OCI-LY7 (cell line): ENCODE measurements at regions not wholly inside any gene's neighbourhood (a gene's known extent, or its start where the extent isn't known, plus 50 kb on each side); places are given as distances from the start of the nearest gene placed in this dataset.

Experiments
- BruUV-seq: library from RNA; stranded (reverse); fragments of 400-500 nt; replicated peaks from 2 replicates; lab custom pipeline; 2021; lab: Mats Ljungman, UMichigan
- CTCF ChIA-PET: fragments of 300-600 bp; sonication (Branson Sonifier 250); formaldehyde crosslinking; loops from one replicate; lab custom pipeline; 2022; ENCODE audit warnings: antibody characterized with exemption; ENCODE audit not compliant: unreplicated experiment; lab: Charles Lee
- POLR2A ChIA-PET: fragments of 300-600 bp; sonication (Branson Sonifier 250); formaldehyde crosslinking; loops from one replicate; lab custom pipeline; 2022; ENCODE audit warnings: antibody characterized with exemption; lab: Charles Lee
- DNase-seq: peaks from one replicate; pipeline ENCODE4 v3.0.0-alpha.2; 2015; ENCODE audit warnings: low spot score
- H2AFZ ChIP-seq: fragments of 200-600 bp; sonication (generic), shearing (Covaris generic); 2 replicates; pipeline ENCODE4 v1.6.1; 2014; ENCODE audit warnings: mild to moderate bottlenecking, antibody characterized with exemption, low read length, moderate library complexity
- H3K27ac ChIP-seq: fragments of 200-600 bp; sonication (generic); 2 replicates; pipeline ENCODE4 v1.5.1; 2014; ENCODE audit warnings: mixed run types, low read depth, mild to moderate bottlenecking, moderate library complexity, low read length, inconsistent platforms; ENCODE audit not compliant: poor library complexity, severe bottlenecking
- H3K36me3 ChIP-seq: fragments of 200-600 bp; sonication (generic); 2 replicates; pipeline ENCODE4 v1.6.1; 2014; ENCODE audit warnings: mild to moderate bottlenecking, antibody characterized with exemption, low read length, moderate library complexity, mixed read lengths; ENCODE audit not compliant: insufficient read depth
- H3K4me1 ChIP-seq: fragments of 200-600 bp; sonication (generic); 2 replicates; pipeline ENCODE4 v1.5.1; 2014; ENCODE audit warnings: mild to moderate bottlenecking, low read length; ENCODE audit not compliant: insufficient read depth, poor library complexity, severe bottlenecking
- H3K4me2 ChIP-seq: fragments of 200-600 bp; sonication (generic); 2 replicates; pipeline ENCODE4 v1.6.1; 2014; ENCODE audit warnings: mild to moderate bottlenecking, low read length
- H3K4me3 ChIP-seq: fragments of 200-600 bp; sonication (generic); 2 replicates; pipeline ENCODE4 v1.5.1; 2014; ENCODE audit warnings: mild to moderate bottlenecking, low read depth, low read length; ENCODE audit not compliant: poor library complexity, severe bottlenecking
- H3K79me2 ChIP-seq: fragments of 200-600 bp; sonication (generic); 2 replicates; pipeline ENCODE4 v1.6.1; 2016; ENCODE audit warnings: low read depth, mild to moderate bottlenecking, low read length, moderate library complexity, mixed read lengths; ENCODE audit not compliant: insufficient read depth
- H3K9me2 ChIP-seq: fragments of 200-600 bp; sonication (generic); 2 replicates; pipeline ENCODE4 v1.6.1; 2016; ENCODE audit warnings: mild to moderate bottlenecking, low read length, mixed read lengths; ENCODE audit not compliant: insufficient read depth
- H3K9me3 ChIP-seq: fragments of 200-600 bp; sonication (generic); 2 replicates; pipeline ENCODE4 v1.6.1; 2014; ENCODE audit warnings: mild to moderate bottlenecking, mixed run types, low read length, mixed read lengths
- H4K20me1 ChIP-seq: fragments of 200-600 bp; sonication (generic); 2 replicates; pipeline ENCODE4 v1.6.1; 2014; ENCODE audit warnings: mild to moderate bottlenecking, antibody characterized with exemption, low read length, moderate library complexity, mixed read lengths; ENCODE audit not compliant: insufficient read depth
- EZH2phosphoT487 ChIP-seq: fragments of 200-600 bp; sonication (generic); IDR thresholded peaks from 2 replicates; pipeline ENCODE4 v1.6.1; 2018; ENCODE audit warnings: low read depth, borderline replicate concordance, mild to moderate bottlenecking, mixed run types, antibody characterized with exemption, low read length, moderate library complexity, mixed read lengths
- intact Hi-C: fragments of 100-400 bp; cut with micrococcal nuclease; formaldehyde crosslinking; loops from one replicate; pipeline ENCODE4 v1.10.0; 2022; ENCODE audit not compliant: unreplicated experiment
- TF ChIP-seq, protein P1 (sequence below): fragments of 200-600 bp; sonication (generic); conservative IDR thresholded peaks from 2 replicates; pipeline ENCODE4 v1.5.1; 2014; ENCODE audit warnings: mild to moderate bottlenecking, antibody characterized with exemption, low read length, moderate library complexity, mixed read lengths

DNA sequence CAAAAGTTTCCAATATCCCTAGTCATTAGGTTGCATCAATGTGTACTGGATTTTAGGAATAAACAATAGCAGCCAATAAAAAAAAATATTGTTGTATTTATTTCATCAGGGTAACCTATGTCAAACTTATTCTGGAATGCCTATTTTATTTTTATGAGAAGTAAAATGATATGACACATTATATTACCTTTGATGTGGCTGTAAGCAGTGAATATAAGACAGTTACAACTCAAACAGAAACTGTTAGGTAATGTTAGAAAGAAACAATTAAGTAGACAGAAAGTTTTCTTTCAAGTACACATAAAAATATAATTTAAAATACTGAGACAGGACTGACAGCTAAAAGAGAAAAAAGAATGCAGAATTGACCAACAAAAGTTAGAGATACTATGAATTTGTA is 65.5 kb downstream of the GNG10 start:
- no peak overlapping the region for H3K4me2 ChIP-seq
- POLR2A ChIA-PET = no interaction called here
- no TSS peak for BruUV-seq

DNA sequence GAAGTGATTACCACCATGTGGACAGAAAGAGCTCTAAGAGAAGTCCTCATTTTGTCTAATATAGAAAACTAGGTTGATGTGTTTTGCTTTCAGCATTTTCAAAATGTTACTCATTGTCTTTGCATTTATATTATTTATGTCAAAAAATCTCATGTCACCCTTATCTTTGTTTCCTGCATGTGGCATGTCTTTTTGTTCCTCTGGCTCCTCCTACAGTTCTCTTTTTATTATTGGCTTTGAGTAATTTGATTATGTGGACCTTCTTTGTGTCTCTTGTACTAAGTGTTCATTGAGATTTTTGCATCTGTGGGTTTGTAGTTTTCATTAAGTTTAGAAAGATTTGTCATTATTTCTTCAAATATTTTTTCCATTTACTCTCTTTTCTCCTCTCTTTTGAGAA is 58.8 kb downstream of the GNG10 start:
- no peaks in the 10 kb centered on the region for H3K4me1 ChIP-seq
- H3K9me2 ChIP-seq = no peaks in the 10 kb centered on the region
- ChIA-PET CTCF (no interaction called here), POLR2A (no interaction called here)
- intact Hi-C loops = no loop called here
- H2AFZ ChIP-seq = no peak overlapping the region
- H3K79me2 ChIP-seq = no peaks in the 10 kb centered on the region
- no peak overlapping the region for H3K4me2 ChIP-seq
- no peak overlapping the region for H3K27ac ChIP-seq
- no peaks in the 10 kb centered on the region for H3K9me3 ChIP-seq
- TF ChIP-seq, protein P1, sequence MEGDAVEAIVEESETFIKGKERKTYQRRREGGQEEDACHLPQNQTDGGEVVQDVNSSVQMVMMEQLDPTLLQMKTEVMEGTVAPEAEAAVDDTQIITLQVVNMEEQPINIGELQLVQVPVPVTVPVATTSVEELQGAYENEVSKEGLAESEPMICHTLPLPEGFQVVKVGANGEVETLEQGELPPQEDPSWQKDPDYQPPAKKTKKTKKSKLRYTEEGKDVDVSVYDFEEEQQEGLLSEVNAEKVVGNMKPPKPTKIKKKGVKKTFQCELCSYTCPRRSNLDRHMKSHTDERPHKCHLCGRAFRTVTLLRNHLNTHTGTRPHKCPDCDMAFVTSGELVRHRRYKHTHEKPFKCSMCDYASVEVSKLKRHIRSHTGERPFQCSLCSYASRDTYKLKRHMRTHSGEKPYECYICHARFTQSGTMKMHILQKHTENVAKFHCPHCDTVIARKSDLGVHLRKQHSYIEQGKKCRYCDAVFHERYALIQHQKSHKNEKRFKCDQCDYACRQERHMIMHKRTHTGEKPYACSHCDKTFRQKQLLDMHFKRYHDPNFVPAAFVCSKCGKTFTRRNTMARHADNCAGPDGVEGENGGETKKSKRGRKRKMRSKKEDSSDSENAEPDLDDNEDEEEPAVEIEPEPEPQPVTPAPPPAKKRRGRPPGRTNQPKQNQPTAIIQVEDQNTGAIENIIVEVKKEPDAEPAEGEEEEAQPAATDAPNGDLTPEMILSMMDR = 0 out of 2 replicates have a peak, but pooled peaks have one; percentile 31
- TF ChIP-seq EZH2phosphoT487 = no peak
- no peak overlapping the region for H3K4me3 ChIP-seq
- H3K36me3 ChIP-seq = no peaks in the 10 kb centered on the region
- no TSS peak for BruUV-seq
- H4K20me1 ChIP-seq = no peaks in the 10 kb centered on the region
- DNase-seq = no peak

More for the DNA sequence above, 65.5 kb downstream of the GNG10 start:
- Histone ChIP-seq H4K20me1 (no peaks in the 10 kb centered on the region), H3K27ac (no peak overlapping the region), H3K36me3 (no peaks in the 10 kb centered on the region), H2AFZ (no peak overlapping the region), H3K9me3 (no peaks in the 10 kb centered on the region), H3K4me1 (no peaks in the 10 kb centered on the region), H3K4me3 (no peak overlapping the region), H3K79me2 (no peaks in the 10 kb centered on the region), H3K9me2 (no peaks in the 10 kb centered on the region)
- DNase-seq = no peak
- intact Hi-C loops = no loop called here
- CTCF ChIA-PET = no interaction called here
- TF ChIP-seq EZH2phosphoT487 = no peak
- TF ChIP-seq, protein P1 = no peak
